ENCODE measurements at regions not wholly inside any gene's neighbourhood (a gene's known extent, or its start where the extent isn't known, plus 50 kb on each side); places are given as distances from the start of the nearest gene placed in this dataset.

GRCh38 chr2:186995092-186995491 is 146.1 kb upstream of the ZSWIM2 start:
- no peak for TF ChIP-seq CTCF (IDR thresholded peaks at IDR 0.05 in 8 of 11, conservative IDR thresholded peaks at IDR 0.05 in 3 of 11)
- no peak for TF ChIP-seq POLR2A (IDR thresholded peaks at IDR 0.05)

All from spleen (tissue), 7 donors.